Neural cell (in vitro differentiated cells): ENCODE measurements at regions not wholly inside any gene's neighbourhood (a gene's known extent, or its start where the extent isn't known, plus 50 kb on each side); places are given as distances from the start of the nearest gene placed in this dataset.
"Not testable (repeated sequence)": the region's sequence is repeated elsewhere in the genome, so short reads cannot be mapped to it uniquely, and the experiment has no call there.

Experiments used
- H2AFZ ChIP-seq: fragments of 200-600, 300-800 bp; sonication (generic), shearing (Covaris generic); 2 replicates; pipeline ENCODE4 v1.6.0; 2014; ENCODE audit warnings: low read depth, mild to moderate bottlenecking, antibody characterized with exemption, low read length, moderate library complexity
- H3F3A ChIP-seq: fragments of 200-600 bp; shearing (Covaris generic); 2 replicates; pipeline ENCODE4 v1.6.1; 2016; ENCODE audit warnings: mild to moderate bottlenecking, moderate library complexity, mixed read lengths, antibody characterized with exemption, low read length; ENCODE audit not compliant: insufficient read depth, poor library complexity, severe bottlenecking
- H3K27ac ChIP-seq: fragments of 200-600, 300-800 bp; sonication (generic), shearing (Covaris generic); 2 replicates; pipeline ENCODE4 v1.5.1; 2014; ENCODE audit warnings: mild to moderate bottlenecking, low read length, moderate library complexity
- H3K27me3 ChIP-seq: fragments of 300-800, 200-600 bp; sonication (generic), shearing (Covaris generic); 2 replicates; pipeline ENCODE4 v1.6.0; 2014; ENCODE audit warnings: mild to moderate bottlenecking, low read depth, low read length, moderate library complexity; ENCODE audit not compliant: insufficient read depth
- H3K36me3 ChIP-seq: fragments of 300-800, 200-600 bp; sonication (generic), shearing (Covaris generic); 2 replicates; pipeline ENCODE4 v1.5.1; 2014; ENCODE audit warnings: mild to moderate bottlenecking, antibody characterized with exemption, low read length, moderate library complexity; ENCODE audit not compliant: insufficient read depth
- H3K4me2 ChIP-seq: fragments of 300-800, 200-600 bp; sonication (generic), shearing (Covaris generic); 2 replicates; pipeline ENCODE4 v1.6.0; 2014; ENCODE audit warnings: mild to moderate bottlenecking, low read length
- H3K4me3 ChIP-seq: fragments of 300-800, 200-600 bp; sonication (generic), shearing (Covaris generic); 2 replicates; pipeline ENCODE4 v1.5.1; 2014; ENCODE audit warnings: mild to moderate bottlenecking, low read length, moderate library complexity
- H3K79me2 ChIP-seq: fragments of 200-600 bp; shearing (Covaris generic); replicated peaks from 2 replicates; pipeline ENCODE4 v1.6.0; 2014; ENCODE audit warnings: mild to moderate bottlenecking, low read length, moderate library complexity; ENCODE audit not compliant: insufficient read depth
- H3K9ac ChIP-seq: fragments of 300-800, 200-600 bp; sonication (generic), shearing (Covaris generic); 2 replicates; pipeline ENCODE4 v1.6.1; 2016; ENCODE audit warnings: mild to moderate bottlenecking, low read length, mixed read lengths
- H3K9me2 ChIP-seq: fragments of 200-600 bp; shearing (Covaris generic); 2 replicates; pipeline ENCODE4 v1.6.1; 2016; ENCODE audit warnings: mild to moderate bottlenecking, low read length, mixed read lengths; ENCODE audit not compliant: insufficient read depth
- H3K9me3 ChIP-seq: fragments of 200-600, 300-800 bp; sonication (generic), shearing (Covaris generic); 2 replicates; pipeline ENCODE4 v1.6.1; 2016; ENCODE audit warnings: mild to moderate bottlenecking, mixed run types, low read length, moderate library complexity, mixed read lengths
- H4K20me1 ChIP-seq: fragments of 200-600 bp; shearing (Covaris generic); 2 replicates; pipeline ENCODE4 v1.6.1; 2016; ENCODE audit warnings: mild to moderate bottlenecking, mixed run types; ENCODE audit not compliant: insufficient read depth
- CTCF ChIP-seq: fragments of 450-650 bp; IDR thresholded peaks from 2 replicates; pipeline ENCODE4 v1.5.1; 2014; ENCODE audit warnings: antibody characterized with exemption, mild to moderate bottlenecking, moderate library complexity; ENCODE audit not compliant: poor library complexity, severe bottlenecking
- EP300 ChIP-seq: fragments of 450-650 bp; conservative IDR thresholded peaks from 2 replicates; pipeline ENCODE4 v1.6.1; 2014; ENCODE audit warnings: antibody characterized with exemption, mild to moderate bottlenecking, moderate library complexity; ENCODE audit not compliant: poor library complexity, severe bottlenecking
- EZH2 ChIP-seq: fragments of 200-600, 300-800 bp; shearing (Covaris generic), sonication (generic); IDR thresholded peaks from 2 replicates; pipeline ENCODE4 v1.6.1; 2014; ENCODE audit warnings: antibody characterized with exemption, low read length, borderline replicate concordance, mild to moderate bottlenecking; ENCODE audit not compliant: insufficient read depth, poor library complexity, severe bottlenecking
- MXI1 ChIP-seq: fragments of 450-650 bp; conservative IDR thresholded peaks from 2 replicates; pipeline ENCODE4 v1.6.1; 2014; ENCODE audit warnings: antibody characterized with exemption, mild to moderate bottlenecking; ENCODE audit not compliant: poor library complexity, severe bottlenecking
- POLR2AphosphoS5 ChIP-seq: IDR thresholded peaks from 2 replicates; pipeline ENCODE4 v1.6.1; 2012
- RAD21 ChIP-seq: fragments of 450-650 bp; conservative IDR thresholded peaks from 2 replicates; pipeline ENCODE4 v1.6.1; 2014; ENCODE audit warnings: antibody characterized with exemption, mild to moderate bottlenecking, moderate library complexity
- REST ChIP-seq: IDR thresholded peaks from 2 replicates; pipeline ENCODE4 v1.6.1; 2012; ENCODE audit warnings: borderline replicate concordance
- SMC3 ChIP-seq: fragments of 450-650 bp; conservative IDR thresholded peaks from 2 replicates; pipeline ENCODE4 v1.6.1; 2014; ENCODE audit warnings: antibody characterized with exemption, mild to moderate bottlenecking, moderate library complexity; ENCODE audit not compliant: poor library complexity
- TAF1 ChIP-seq: IDR thresholded peaks from 2 replicates; pipeline ENCODE4 v1.6.1; 2012; ENCODE audit warnings: low read depth

- Histone ChIP-seq H3K9me3 (no peaks in the 10 kb centered on the region), H3K27me3 (no peaks in the 10 kb centered on the region), H3K27ac (no peak overlapping the region), H3K9me2 (no peaks in the 10 kb centered on the region), H2AFZ (no peak overlapping the region), H3K36me3 (no peaks in the 10 kb centered on the region), H3K4me3 (no peak overlapping the region), H3K9ac (no peak overlapping the region), H3F3A (no peaks in the 10 kb centered on the region), H3K79me2 (no peaks in the 10 kb centered on the region), H3K4me2 (no peak overlapping the region), H4K20me1 (no peaks in the 10 kb centered on the region)
- no peak for TF ChIP-seq REST
- no peak for TF ChIP-seq RAD21
- no peak for TF ChIP-seq EZH2
- TF ChIP-seq EP300: no peak
- no peak for TF ChIP-seq CTCF
- no peak for TF ChIP-seq POLR2AphosphoS5
Measured at GRCh38 chr7:109641445-109641844, 1071.8 kb downstream of the DNAJB9 start.

- H4K20me1 ChIP-seq: no peaks in the 10 kb centered on the region
- no peak overlapping the region for H3K9ac ChIP-seq
- H3F3A ChIP-seq: no peaks in the 10 kb centered on the region
- no peaks in the 10 kb centered on the region for H3K9me2 ChIP-seq
- no peak overlapping the region for H2AFZ ChIP-seq
- H3K79me2 ChIP-seq: no peaks in the 10 kb centered on the region
- H3K9me3 ChIP-seq: no peaks in the 10 kb centered on the region
- no peak for TF ChIP-seq REST
- no peak for TF ChIP-seq SMC3
- TF ChIP-seq RAD21: no peak
- TF ChIP-seq EP300: no peak
- no peak for TF ChIP-seq EZH2
- no peak for TF ChIP-seq CTCF
- no peak for TF ChIP-seq MXI1
- TF ChIP-seq POLR2AphosphoS5: no peak
- no peak for TF ChIP-seq TAF1
- no peak overlapping the region for H3K4me3 ChIP-seq
- H3K4me2 ChIP-seq: no peak overlapping the region
- no peak overlapping the region for H3K27ac ChIP-seq
- no peaks in the 10 kb centered on the region for H3K27me3 ChIP-seq
- H3K36me3 ChIP-seq: no peaks in the 10 kb centered on the region
Measured at GRCh38 chr7:109646124-109646523, 1076.5 kb downstream of the DNAJB9 start.

GRCh38 chr7:109646594-109646993, 1076.9 kb downstream of the DNAJB9 start:
- H3K27ac ChIP-seq, H3K4me2 ChIP-seq, H3K9me2 ChIP-seq, H3K79me2 ChIP-seq, H4K20me1 ChIP-seq, H3K4me3 ChIP-seq, H3K36me3 ChIP-seq, H3K27me3 ChIP-seq, H2AFZ ChIP-seq, H3K9ac ChIP-seq, H3F3A ChIP-seq, H3K9me3 ChIP-seq: not testable (repeated sequence)
